ENCODE measurements at regions not wholly inside any gene's neighbourhood (a gene's known extent, or its start where the extent isn't known, plus 50 kb on each side); places are given as distances from the start of the nearest gene placed in this dataset.

DNA sequence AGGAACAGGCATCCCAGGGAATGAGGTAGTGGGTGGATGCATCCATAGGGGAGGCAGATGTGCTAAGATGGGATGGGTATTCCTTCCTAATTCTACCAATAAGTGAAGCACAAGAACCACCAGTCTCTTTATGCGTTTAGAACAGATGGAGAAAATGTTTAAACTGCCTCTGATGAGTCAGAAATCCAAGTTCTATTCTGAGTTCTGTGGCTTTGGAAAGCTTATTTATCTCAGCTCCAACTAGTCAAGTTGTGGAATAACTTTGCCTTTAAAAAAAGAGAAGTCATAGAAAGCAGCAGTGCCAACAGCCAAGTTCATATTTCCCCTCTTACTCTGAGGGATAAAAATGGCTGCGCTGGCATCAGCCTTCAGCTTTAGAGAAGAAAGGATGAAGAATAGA lies 761.7 kb downstream of the IGSF11 start:
- H3K27ac Mint-ChIP-seq, result no peak overlapping the region
- H3K4me1 Mint-ChIP-seq, result no peaks in the 10 kb centered on the region
- no peaks in the 10 kb centered on the region for H3K27me3 ChIP-seq (ENCODE audit: control insufficient read depth in 2 of 2, insufficient read depth in 2 of 2, low read length in 2 of 2)
- no peak overlapping the region for H3K4me3 Mint-ChIP-seq
- no peak overlapping the region for H3K27ac ChIP-seq (ENCODE audit: low read depth, low read length)
- peaks cover 0 to 17% (median 7%) of the 10 kb centered on the region in 11 donors for H3K9me3 Mint-ChIP-seq
- no peaks in the 10 kb centered on the region for H3K4me1 ChIP-seq (ENCODE audit: control insufficient read depth in 2 of 2, insufficient read depth in 2 of 2, low read length in 2 of 2)
- no peak overlapping the region for H3K4me3 ChIP-seq (ENCODE audit: low read length)
- H3K9me3 ChIP-seq (ENCODE audit: control insufficient read depth in 2 of 3, low read length in 3 of 3), result no peaks in the 10 kb centered on the region
- no peaks in the 10 kb centered on the region for H3K36me3 ChIP-seq (ENCODE audit: control insufficient read depth in 2 of 3, insufficient read depth in 3 of 3, low read length in 3 of 3)
- POLR2A ChIA-PET, result no interaction called here
- ATAC-seq (no peak), DNase-seq (no peak)
- intact Hi-C loops (cut with micrococcal nuclease), result no loop called here
- CTCF ChIA-PET, result no interaction called here
- peaks cover 0 to 3% (median 0%) of the 10 kb centered on the region in 5 donors for H3K36me3 Mint-ChIP-seq
- H3K27me3 Mint-ChIP-seq, result no peaks in the 10 kb centered on the region

DNA sequence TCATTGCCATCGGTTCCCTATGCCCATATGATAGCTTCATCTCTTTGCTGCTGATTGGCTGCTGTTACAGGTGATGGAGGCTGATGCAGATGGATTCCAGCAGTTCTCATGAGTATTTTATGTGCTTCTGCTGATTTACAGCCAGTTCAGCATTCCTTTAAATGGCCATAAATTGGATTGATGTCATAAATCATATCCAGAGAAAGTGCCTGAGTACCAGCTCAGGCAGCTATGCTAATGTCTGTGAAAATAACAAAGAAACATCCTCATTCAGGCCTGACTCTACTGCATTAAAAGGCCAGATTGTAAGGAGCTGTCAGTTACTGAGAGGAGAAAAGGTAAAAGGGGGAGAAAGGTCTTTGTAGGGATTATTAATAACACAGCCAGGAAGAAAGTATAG lies 756.8 kb downstream of the IGSF11 start:
- Histone ChIP-seq H3K4me3 (ENCODE audit: low read length) (no peak overlapping the region), H3K9me3 (ENCODE audit: control insufficient read depth in 2 of 3, low read length in 3 of 3) (no peaks in the 10 kb centered on the region), H3K36me3 (ENCODE audit: control insufficient read depth in 2 of 3, insufficient read depth in 3 of 3, low read length in 3 of 3) (no peaks in the 10 kb centered on the region), H3K4me1 (ENCODE audit: control insufficient read depth in 2 of 2, insufficient read depth in 2 of 2, low read length in 2 of 2) (no peaks in the 10 kb centered on the region), H3K27me3 (ENCODE audit: control insufficient read depth in 2 of 2, insufficient read depth in 2 of 2, low read length in 2 of 2) (no peaks in the 10 kb centered on the region), H3K27ac (ENCODE audit: low read depth, low read length) (no peak overlapping the region)
- Mint-ChIP-seq H3K9me3 (peaks cover 0 to 17% (median 7%) of the 10 kb centered on the region in 11 donors), H3K36me3 (peaks cover 0 to 5% (median 0%) of the 10 kb centered on the region in 5 donors), H3K27ac (no peak overlapping the region), H3K4me1 (no peaks in the 10 kb centered on the region), H3K27me3 (no peaks in the 10 kb centered on the region), H3K4me3 (no peak overlapping the region)
- no peak for DNase-seq
- no peak for ATAC-seq
- intact Hi-C loops (cut with micrococcal nuclease), result no loop called here
- ChIA-PET CTCF (no interaction called here), POLR2A (no interaction called here)

DNA sequence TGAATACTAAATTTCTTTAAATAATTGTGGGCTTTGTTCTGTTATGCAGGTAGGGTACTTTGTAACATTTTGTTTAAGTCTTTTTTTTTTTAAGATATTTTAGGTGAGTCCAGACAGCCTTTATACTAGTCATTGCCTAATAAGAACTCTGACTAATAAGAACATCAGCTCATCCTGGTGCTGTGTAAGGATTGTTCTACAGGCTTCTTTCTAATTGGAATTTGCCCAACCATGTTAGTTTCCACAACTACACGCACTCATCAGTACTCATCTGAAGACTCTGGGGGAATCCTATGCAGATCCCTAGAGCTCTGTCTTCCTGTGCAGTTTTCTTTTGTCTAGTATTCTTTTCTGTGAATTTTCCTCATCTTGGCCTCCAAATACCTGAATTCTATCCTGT lies 741.8 kb downstream of the IGSF11 start:
- no peaks in the 10 kb centered on the region for H3K36me3 ChIP-seq (ENCODE audit: control insufficient read depth in 2 of 3, insufficient read depth in 3 of 3, low read length in 3 of 3)
- DNase-seq (no peak), ATAC-seq (no peak)
- intact Hi-C loops (cut with micrococcal nuclease), result no loop called here
- no peaks in the 10 kb centered on the region for H3K4me1 Mint-ChIP-seq
- peaks cover 0 to 14% (median 4%) of the 10 kb centered on the region in 11 donors for H3K9me3 Mint-ChIP-seq
- ChIA-PET POLR2A (no interaction called here), CTCF (no interaction called here)
- H3K27me3 ChIP-seq (ENCODE audit: control insufficient read depth in 2 of 2, insufficient read depth in 2 of 2, low read length in 2 of 2), result no peaks in the 10 kb centered on the region
- H3K4me3 Mint-ChIP-seq, result no peak overlapping the region
- no peaks in the 10 kb centered on the region for H3K4me1 ChIP-seq (ENCODE audit: control insufficient read depth in 2 of 2, insufficient read depth in 2 of 2, low read length in 2 of 2)
- no peaks in the 10 kb centered on the region for H3K27me3 Mint-ChIP-seq
- H3K27ac Mint-ChIP-seq, result no peak overlapping the region
- no peaks in the 10 kb centered on the region for H3K9me3 ChIP-seq (ENCODE audit: control insufficient read depth in 2 of 3, low read length in 3 of 3)
- no peak overlapping the region for H3K4me3 ChIP-seq (ENCODE audit: low read length)
- no peak overlapping the region for H3K27ac ChIP-seq (ENCODE audit: low read depth, low read length)
- H3K36me3 Mint-ChIP-seq, result no peaks in the 10 kb centered on the region

DNA sequence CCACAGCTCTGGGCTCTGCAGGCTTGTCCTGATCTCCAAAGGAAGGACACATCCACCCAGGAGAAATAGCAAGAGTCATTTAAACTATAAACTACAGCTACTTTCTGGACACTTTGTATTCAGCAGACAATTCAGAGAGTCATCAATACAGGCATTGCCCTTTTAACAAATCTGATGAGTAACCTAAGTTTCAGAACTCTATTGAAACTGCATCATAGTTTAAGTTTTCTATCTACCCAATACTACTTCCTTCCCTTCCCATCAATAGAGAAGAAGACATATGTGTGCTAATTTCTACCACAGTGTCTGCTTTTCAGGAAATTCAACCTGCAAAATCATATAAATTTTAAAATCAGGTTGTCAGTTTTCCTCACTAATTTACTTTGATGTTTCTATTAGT lies 736.5 kb downstream of the IGSF11 start:
- DNase-seq (no peak), ATAC-seq (no peak)
- Histone ChIP-seq H3K9me3 (ENCODE audit: control insufficient read depth in 2 of 3, low read length in 3 of 3) (no peaks in the 10 kb centered on the region), H3K4me3 (ENCODE audit: low read length) (no peak overlapping the region), H3K36me3 (ENCODE audit: control insufficient read depth in 2 of 3, insufficient read depth in 3 of 3, low read length in 3 of 3) (no peaks in the 10 kb centered on the region), H3K27me3 (ENCODE audit: control insufficient read depth in 2 of 2, insufficient read depth in 2 of 2, low read length in 2 of 2) (no peaks in the 10 kb centered on the region), H3K4me1 (ENCODE audit: control insufficient read depth in 2 of 2, insufficient read depth in 2 of 2, low read length in 2 of 2) (no peaks in the 10 kb centered on the region), H3K27ac (ENCODE audit: low read depth, low read length) (no peak overlapping the region)
- Mint-ChIP-seq H3K36me3 (no peaks in the 10 kb centered on the region), H3K27ac (no peak overlapping the region), H3K4me3 (no peak overlapping the region), H3K9me3 (peaks cover 0 to 17% (median 0%) of the 10 kb centered on the region in 11 donors), H3K4me1 (no peaks in the 10 kb centered on the region), H3K27me3 (no peaks in the 10 kb centered on the region)
- ChIA-PET CTCF (no interaction called here), POLR2A (no interaction called here)
- intact Hi-C loops (cut with micrococcal nuclease), result no loop called here

DNA sequence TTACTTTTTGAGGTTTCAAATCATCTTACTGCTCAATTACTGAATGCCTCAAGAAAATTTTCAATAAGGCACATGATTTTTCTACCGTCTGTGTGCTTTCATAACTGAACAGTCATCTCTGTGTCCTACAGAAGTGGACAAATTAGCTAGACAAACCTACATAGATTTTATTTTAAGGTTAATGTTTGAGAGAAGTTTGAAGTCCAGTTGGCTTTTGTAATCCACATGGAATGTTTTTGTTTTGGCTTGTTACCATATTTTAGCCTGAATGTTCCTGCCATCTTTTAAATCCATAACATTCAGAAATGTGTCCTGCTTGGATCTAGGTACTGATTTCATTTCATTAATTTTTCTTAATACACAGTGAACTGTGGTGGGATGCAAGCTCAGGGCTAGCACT lies 730.1 kb downstream of the IGSF11 start:
- Histone ChIP-seq H3K27me3 (ENCODE audit: control insufficient read depth in 2 of 2, insufficient read depth in 2 of 2, low read length in 2 of 2) (no peaks in the 10 kb centered on the region), H3K36me3 (ENCODE audit: control insufficient read depth in 2 of 3, insufficient read depth in 3 of 3, low read length in 3 of 3) (no peaks in the 10 kb centered on the region), H3K9me3 (ENCODE audit: control insufficient read depth in 2 of 3, low read length in 3 of 3) (no peaks in the 10 kb centered on the region), H3K27ac (ENCODE audit: low read depth, low read length) (no peak overlapping the region), H3K4me1 (ENCODE audit: control insufficient read depth in 2 of 2, insufficient read depth in 2 of 2, low read length in 2 of 2) (no peaks in the 10 kb centered on the region), H3K4me3 (ENCODE audit: low read length) (no peak overlapping the region)
- H3K9me3 Mint-ChIP-seq, result peaks cover 0 to 16% (median 0%) of the 10 kb centered on the region in 11 donors
- no peak overlapping the region for H3K27ac Mint-ChIP-seq
- ChIA-PET POLR2A (no interaction called here), CTCF (no interaction called here)
- no peaks in the 10 kb centered on the region for H3K36me3 Mint-ChIP-seq
- H3K27me3 Mint-ChIP-seq, result no peaks in the 10 kb centered on the region
- intact Hi-C loops (cut with micrococcal nuclease), result no loop called here
- no peak overlapping the region for H3K4me3 Mint-ChIP-seq
- H3K4me1 Mint-ChIP-seq, result no peaks in the 10 kb centered on the region
- DNase-seq (no peak), ATAC-seq (no peak)

DNA sequence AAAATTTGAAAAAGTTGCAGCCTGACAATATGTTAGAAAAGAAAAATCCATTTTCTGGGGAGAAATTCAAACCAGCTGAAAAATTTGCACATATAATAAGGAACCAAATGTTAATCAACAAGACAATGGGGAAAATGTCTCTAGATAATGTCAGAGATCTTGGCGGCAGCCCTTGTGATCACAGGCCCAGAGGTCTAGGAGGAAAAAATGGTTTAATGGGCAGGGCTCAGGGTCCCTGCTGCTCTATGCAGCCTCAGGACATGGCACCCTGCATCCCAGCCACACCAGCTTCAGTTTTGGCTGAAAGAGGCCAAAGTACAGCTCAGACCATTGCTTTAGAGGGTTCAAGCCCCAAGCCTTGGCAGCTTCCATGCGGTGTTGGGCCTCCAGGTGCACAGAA lies 701.9 kb downstream of the IGSF11 start:
- peaks cover 0 to 5% (median 0%) of the 10 kb centered on the region in 5 donors for H3K36me3 Mint-ChIP-seq
- ChIA-PET CTCF (no interaction called here), POLR2A (no interaction called here)
- DNase-seq, result no peak
- H3K36me3 ChIP-seq (ENCODE audit: control insufficient read depth in 2 of 3, insufficient read depth in 3 of 3, low read length in 3 of 3), result no peaks in the 10 kb centered on the region
- H3K27ac Mint-ChIP-seq, result no peak overlapping the region
- no peak overlapping the region for H3K4me3 Mint-ChIP-seq
- no peak overlapping the region for H3K27ac ChIP-seq (ENCODE audit: low read depth, low read length)
- H3K27me3 Mint-ChIP-seq, result no peaks in the 10 kb centered on the region
- peaks cover 0 to 21% (median 0%) of the 10 kb centered on the region in 3 experiments for H3K9me3 ChIP-seq (ENCODE audit: control insufficient read depth in 2 of 3, low read length in 3 of 3)
- no peaks in the 10 kb centered on the region for H3K4me1 ChIP-seq (ENCODE audit: control insufficient read depth in 2 of 2, insufficient read depth in 2 of 2, low read length in 2 of 2)
- H3K4me3 ChIP-seq (ENCODE audit: low read length), result no peak overlapping the region
- no peaks in the 10 kb centered on the region for H3K27me3 ChIP-seq (ENCODE audit: control insufficient read depth in 2 of 2, insufficient read depth in 2 of 2, low read length in 2 of 2)
- intact Hi-C loops (cut with micrococcal nuclease), result no loop called here
- no peak for ATAC-seq
- H3K9me3 Mint-ChIP-seq, result peaks cover 6 to 35% (median 20%) of the 10 kb centered on the region in 11 donors
- H3K4me1 Mint-ChIP-seq, result no peaks in the 10 kb centered on the region

DNA sequence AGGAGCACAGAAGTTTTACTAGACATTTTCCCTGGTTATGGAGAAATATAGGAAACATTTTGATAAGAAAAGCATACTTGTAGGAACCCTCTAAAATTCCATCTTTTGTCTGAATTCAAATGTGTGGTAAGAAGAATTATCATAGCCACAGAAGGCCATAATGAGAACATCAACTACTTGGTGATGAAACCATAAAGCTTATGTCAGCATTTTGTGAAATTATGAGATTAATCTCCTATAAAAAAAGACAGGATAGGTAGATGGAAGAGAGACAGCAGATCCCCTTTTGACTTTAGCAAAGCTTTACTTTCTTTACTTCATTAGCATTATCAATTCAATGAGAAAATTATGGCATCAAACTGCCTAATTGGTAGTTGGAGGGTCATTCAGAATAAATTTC lies 697.0 kb downstream of the IGSF11 start:
- intact Hi-C loops (cut with micrococcal nuclease), result no loop called here
- H3K4me1 ChIP-seq (ENCODE audit: control insufficient read depth in 2 of 2, insufficient read depth in 2 of 2, low read length in 2 of 2), result no peaks in the 10 kb centered on the region
- Mint-ChIP-seq H3K4me3 (no peak overlapping the region), H3K9me3 (peaks cover 4 to 23% (median 8%) of the 10 kb centered on the region in 11 donors), H3K27ac (no peak overlapping the region), H3K4me1 (no peaks in the 10 kb centered on the region), H3K36me3 (no peaks in the 10 kb centered on the region), H3K27me3 (no peaks in the 10 kb centered on the region)
- H3K27ac ChIP-seq (ENCODE audit: low read depth, low read length), result no peak overlapping the region
- no peak overlapping the region for H3K4me3 ChIP-seq (ENCODE audit: low read length)
- DNase-seq, result no peak
- ATAC-seq, result no peak
- POLR2A ChIA-PET, result no interaction called here
- H3K9me3 ChIP-seq (ENCODE audit: control insufficient read depth in 2 of 3, low read length in 3 of 3), result peaks cover 0 to 13% (median 0%) of the 10 kb centered on the region in 3 experiments
- CTCF ChIA-PET, result no interaction called here
- no peaks in the 10 kb centered on the region for H3K27me3 ChIP-seq (ENCODE audit: control insufficient read depth in 2 of 2, insufficient read depth in 2 of 2, low read length in 2 of 2)
- no peaks in the 10 kb centered on the region for H3K36me3 ChIP-seq (ENCODE audit: control insufficient read depth in 2 of 3, insufficient read depth in 3 of 3, low read length in 3 of 3)

All from naive thymus-derived CD4-positive, alpha-beta T cell (primary cell).